HG03469 (cell line): ENCODE measurements at regions not wholly inside any gene's neighbourhood (a gene's known extent, or its start where the extent isn't known, plus 50 kb on each side); places are given as distances from the start of the nearest gene placed in this dataset.
"Not testable (repeated sequence)": the region's sequence is repeated elsewhere in the genome, so short reads cannot be mapped to it uniquely, and the experiment has no call there.

Experiments
- ATAC-seq: cut with Tn5 transposase; IDR thresholded peaks from one replicate; pipeline ENCODE4 v1.9.1; 2021; ENCODE audit warnings: mild to moderate bottlenecking, moderate library complexity, moderate number of reproducible peaks; ENCODE audit not compliant: unreplicated experiment

DNA sequence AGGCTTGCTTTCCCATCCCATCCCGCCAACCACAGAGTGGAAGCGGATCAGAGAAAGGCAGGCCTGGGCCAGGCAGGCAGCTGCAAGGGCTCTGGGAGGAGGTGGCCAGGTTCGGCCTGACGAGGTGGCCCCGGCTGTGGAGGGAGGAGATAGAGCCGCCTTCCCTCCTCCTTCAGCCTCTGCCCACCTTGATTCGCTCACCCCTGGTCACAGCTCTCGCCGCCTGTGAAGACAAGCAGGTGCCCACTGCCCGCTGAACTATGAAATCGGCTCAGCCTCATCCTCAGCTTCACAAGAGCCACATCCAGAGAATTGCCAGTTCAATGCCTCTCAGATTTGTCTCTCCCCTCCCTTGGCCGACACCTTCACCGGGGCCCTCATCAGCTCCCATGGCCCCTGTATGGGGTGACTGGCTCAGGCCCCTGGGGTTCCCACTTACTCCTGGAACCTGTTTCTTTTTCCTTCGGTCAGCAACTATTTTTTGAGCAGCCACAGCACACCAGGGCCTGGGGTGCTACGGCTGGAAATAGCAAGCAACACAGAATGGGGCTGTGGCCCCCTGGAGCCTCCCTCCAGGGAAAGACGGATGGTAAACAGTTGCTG is 80.0 kb upstream of the CHST15 start:
- ATAC-seq: no peak

DNA sequence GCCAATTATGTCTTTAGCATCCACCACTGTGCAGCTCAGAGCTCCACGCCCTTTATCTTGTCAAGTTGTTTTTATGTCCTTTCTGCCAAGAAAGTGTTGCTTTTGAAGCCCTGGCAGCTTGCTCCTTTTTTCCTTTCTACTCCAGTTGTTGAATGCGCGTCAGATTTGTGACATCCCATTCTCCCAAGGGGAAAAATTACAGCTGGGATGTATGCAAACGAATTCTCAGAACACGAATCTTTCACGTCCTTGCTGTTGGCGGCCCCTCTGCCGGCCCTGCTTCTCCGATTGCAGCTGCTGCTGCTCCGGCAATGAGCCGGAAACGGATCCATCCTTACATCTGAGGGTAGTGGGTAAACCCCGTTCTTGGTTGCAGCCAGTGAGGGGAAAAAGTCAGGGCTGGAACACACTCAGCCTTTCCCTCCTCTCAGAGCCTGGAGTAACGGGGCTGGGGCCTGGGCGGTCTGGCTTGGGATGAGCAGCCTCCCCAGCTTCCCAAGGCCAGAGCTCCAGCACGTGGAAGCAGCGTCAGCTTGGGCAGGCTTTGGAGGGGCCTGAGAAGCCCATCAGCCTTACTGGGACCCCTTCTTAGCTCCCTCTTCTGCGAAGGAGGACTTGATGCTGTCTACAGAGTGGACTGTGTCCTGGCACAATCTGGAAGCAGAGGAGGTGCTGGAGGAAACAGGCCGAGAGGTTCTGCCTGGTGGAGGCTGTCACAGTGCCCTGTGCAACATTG is 79.0 kb upstream of the CHST15 start:
- ATAC-seq: no peak

DNA sequence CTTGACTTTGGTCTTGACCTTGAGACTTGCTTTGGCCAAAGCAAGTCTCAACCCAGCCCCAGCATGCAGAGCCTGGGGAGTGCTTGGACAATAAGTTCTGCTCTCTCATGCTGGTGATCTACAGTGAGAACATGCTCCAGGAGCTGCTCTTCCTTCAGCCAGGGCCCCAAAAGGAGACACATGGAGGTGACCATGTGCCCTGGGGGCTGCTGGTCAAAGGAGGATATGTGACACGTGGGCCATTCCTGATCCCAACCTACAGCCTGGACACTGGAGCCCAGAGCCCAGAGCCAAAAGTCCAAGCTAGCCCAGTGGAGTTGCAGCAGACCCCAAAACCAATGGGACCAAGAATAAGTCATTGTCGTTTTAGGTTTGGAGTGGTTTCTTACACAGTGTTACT is 78.2 kb upstream of the CHST15 start:
- no peak for ATAC-seq

DNA sequence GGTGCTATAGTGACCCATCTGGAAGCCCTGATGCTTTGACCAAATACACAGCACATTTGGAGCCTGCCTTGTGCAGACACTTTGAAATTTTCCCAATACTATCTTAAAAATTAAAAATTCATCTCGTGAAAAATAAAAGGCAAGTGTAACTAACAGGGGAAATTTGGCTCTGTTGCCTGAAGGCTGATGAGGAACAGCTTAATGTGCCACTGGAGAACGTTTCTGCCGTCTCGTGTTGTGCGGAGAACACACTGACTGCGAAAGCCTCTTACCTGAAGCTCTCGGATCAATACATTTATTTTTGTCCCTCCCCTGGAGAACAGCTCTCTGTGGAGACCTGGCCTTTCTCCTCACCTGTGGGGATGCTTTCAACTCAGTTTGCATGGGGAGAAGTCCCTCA is 77.2 kb upstream of the CHST15 start:
- no peak for ATAC-seq

DNA sequence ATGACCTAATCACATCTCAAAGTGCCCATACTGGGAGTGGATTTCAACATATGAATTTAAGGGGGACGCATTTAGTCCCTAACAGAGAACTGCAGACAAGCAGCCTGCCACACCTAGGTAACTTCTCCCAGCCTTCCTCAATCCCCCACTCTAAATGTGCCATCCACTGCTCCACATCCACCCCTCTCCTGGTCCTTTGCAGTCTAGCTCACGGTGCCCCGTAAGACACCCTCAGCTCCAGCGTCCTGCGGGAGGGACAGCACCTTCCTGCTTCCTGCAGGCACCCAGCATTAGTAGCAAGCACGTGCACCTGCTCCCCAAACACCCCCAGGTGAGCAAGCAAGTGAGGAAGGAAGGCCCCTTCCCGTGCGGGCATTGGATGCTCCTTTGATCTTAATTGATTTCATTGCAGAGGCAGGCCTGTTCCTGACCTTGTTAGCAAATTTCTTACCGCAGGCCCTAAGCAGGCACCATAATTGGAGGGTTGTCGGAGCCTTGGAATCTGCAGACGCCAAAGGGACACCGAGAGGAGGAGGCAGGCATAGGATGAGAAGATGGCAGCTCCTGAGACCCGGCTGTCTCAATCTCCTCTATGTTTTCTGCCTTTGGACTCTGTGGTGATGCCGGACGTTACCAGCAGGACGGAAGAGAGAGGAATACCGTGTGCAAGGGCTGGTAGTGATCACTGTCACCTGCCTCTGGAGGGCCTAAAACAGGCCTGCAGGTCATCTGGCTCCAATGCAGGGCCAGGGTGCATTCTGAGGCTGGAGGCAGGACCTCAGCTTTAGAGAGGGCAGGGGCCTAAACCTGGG is 75.8 kb upstream of the CHST15 start:
- ATAC-seq: no peak

DNA sequence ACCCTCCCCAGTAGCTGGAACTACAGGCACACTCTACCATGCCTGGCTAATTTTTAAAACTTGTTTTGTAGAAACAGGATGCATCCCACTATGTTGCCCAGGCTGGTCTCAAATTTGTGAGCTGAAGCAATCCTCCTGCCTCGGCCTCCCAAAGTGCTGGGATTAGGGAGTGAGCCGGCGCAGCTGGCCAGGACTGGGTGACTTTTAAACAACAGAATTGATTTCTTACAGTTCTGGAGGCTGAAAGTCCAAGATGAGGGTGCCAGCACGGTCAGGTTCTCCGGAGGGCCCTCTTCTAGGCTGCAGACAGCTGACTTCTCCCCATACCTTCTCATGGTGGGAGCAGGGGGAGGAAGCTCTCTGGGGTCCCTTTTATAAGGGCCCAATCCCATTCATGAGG is 75.2 kb upstream of the CHST15 start:
- no peak for ATAC-seq

DNA sequence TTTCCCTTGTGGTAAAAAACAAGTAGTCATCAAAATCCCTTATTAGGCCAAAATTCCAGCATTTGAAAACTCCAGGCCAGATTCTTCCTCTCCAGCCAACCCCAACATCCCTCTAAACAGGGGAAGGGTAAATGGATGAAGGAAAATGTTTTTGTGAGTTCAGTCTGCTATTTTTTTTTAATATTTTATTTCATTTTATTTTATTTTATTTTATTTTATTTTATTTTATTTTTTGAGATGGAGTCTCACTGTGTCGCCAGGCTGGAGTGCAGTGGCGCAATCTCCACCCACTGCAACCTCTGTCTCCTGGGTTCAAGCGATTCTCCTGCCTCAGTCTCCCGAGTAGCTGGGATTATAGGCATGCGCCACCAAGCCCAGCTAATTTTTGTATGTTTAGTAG is 74.5 kb upstream of the CHST15 start:
- ATAC-seq: not testable (repeated sequence)

DNA sequence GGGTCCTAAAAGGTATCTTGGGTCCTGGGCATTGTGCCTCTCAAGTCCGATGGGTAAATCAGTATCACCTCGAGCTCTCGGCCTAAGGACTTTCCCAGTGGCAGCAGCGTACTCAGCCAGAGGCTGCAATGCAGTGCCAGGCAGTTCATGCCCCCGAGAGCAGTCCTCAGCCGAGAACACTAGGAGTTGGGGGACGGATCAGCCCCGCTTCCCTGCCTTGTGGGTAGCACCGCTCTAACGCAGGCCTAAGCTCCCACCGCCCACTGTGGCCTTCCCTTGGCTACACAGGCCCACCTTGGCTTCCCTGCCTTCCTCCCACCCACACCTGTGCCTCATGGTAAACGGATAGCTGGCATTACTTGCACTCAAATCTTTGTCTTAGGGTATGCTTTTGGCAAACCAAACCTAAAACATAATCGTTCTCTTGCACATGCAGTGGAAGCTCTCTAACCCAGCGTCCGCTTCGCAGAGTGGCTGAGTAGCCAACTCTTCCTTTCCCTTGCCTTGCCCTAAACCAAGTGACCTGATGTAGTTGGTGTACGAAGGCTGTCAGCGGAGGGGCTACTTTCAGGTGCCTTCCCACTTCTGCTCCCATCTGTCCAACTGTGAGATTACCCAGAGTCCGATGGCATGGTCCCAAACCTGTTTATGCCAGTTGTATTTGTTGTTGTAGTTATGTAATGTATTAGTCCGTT is 73.2 kb upstream of the CHST15 start:
- ATAC-seq: no peak

DNA sequence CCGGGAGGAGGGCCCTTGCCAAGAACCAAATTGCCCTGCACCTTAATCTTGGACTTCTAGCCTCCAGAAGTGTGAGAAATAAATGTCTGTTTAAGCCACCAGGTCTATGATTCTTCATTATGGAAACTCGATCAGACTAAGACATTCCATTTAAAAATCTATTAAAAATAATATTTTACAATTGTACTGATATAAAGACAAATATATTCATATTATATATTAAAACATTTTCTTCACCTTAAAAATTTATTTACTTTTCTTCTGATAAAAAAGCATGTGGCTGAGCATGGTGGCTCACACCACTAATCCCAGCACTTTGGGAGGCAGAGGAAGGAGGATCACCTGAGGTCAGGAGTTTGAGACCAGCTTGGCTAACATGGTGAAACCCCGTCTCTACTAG is 72.4 kb upstream of the CHST15 start:
- ATAC-seq: no peak

DNA sequence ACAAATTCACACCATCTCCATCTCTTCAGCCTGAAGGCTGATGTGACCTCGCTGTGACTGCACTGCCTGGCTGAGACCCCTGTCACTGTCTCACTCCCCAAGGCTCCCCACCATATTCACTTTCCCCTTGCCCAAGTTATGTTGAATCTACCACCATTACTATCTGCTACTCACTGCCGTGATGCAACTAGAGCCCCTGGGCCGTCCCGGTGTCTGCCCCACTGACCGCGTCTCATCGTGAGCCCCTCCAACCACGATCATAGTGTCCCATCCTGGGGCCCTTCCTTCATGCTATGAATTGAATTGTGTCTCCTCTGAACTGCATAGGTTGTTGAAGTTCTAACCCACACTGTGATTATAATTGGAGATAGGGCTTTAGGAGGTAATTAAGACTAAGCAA is 71.9 kb upstream of the CHST15 start:
- ATAC-seq: no peak

DNA sequence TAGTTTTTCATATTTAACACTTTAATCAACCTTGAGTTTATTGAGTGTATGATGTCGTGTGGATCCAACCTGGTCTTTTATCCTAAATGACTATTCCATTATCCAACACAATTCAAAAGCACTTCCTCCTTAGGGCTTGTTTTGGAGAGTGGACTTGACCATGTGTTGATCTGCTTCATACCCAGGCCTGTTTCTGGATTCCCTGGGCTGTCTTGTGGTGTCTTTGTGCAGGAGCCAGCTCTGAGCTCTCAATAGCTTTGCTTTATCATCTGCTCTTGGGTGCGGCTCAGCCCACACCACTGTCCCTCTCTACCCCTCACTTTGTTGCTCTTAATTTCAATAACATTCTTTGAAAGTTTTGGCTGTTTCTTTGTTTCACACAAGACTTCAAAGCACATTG is 70.9 kb upstream of the CHST15 start:
- ATAC-seq: no peak

DNA sequence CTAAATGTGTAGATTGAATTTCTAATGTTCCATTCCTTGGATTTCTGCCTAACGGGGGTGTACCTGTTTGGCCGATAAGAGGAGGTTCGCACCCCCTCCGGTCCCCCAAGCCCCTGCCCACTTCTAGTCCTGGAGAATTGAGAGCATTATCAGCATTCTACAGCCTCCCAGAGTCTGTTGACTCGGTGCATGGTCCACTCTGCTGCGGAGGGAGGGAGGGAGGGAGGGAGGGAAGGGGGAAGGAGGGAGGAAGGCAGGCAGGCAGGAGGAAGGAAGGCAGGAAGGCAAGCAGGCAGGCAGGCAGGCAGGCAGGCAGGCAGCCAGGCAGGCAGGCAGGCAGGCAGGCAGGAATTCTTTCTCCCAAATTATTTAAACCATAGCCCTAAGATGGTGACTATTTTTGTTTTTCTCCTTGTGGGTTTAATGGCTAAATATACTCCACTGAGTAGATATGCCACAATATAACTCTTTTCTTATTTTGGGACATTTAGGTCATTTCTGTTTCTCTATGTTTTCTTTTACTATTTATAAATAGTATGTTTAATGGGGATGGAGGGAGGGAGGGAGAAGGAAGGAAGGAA is 69.5 kb upstream of the CHST15 start:
- ATAC-seq: no peak

DNA sequence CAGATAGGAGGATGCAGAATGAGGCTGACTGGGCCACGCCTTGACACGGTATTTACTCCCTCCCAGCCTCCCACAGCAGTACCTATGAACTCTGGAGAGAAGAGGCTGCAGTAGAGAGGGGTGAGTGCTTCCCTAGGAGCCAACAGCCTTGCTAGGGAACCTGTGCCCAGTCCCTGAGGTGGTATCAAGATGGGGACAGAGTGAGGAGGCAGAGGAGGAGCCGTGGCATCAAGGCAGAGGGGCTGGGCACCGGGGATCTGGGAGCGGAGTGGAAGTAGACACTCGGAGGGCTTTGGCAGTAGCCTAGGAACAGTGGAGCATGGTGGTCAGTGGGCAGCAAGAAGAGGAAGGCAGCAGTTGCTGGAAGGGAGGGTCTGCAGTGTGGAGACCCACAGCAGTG is 68.7 kb upstream of the CHST15 start:
- no peak for ATAC-seq

DNA sequence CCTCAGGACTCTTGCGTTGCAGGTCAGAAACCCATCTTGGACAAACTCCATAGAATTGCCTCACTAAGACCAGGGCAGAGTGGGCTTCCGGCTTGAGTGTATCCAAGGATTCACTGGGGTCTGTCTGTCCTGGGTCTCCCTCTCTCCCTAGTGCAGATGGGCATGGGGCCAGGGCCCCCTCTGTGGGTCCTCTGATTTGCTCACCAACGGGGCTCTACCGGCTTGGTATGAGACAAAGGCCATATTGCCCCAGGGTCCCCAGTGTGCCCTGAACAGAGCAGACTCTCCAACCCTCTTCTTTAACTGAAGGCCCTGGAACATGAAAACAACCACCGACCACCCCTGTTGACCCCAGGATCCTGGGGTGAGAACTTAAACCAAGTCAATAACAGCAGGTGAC is 68.2 kb upstream of the CHST15 start:
- no peak for ATAC-seq

DNA sequence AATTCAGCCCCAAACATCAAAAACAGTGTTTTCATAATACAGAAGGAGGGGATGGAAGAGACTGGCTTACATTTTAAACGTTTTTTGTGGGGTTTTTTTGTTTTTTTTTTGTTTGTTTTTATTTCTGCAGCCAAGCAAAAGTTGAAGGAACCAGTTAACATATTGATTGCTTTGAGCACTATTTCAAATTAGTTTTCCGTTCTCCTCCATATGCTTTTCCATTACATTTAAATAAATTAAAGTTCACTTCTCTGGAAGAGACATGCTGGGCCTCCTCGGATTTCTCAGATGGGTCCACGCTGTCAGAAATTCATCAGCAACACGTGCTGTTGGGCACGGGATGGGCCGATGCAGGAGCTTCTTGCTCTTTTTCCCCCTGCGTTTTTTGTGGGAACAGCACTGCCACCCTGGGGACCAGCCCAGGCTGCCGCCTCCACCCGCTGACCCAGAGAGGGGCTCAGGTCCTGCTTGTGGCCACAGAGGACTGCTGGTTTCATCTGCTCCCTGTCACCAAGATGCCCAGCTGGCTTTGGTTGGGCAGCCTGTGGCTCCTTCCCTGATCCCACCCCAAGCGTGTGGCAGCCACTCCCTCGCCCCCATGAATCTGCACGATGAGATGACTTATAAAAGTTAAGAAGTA is 67.7 kb upstream of the CHST15 start:
- no peak for ATAC-seq

DNA sequence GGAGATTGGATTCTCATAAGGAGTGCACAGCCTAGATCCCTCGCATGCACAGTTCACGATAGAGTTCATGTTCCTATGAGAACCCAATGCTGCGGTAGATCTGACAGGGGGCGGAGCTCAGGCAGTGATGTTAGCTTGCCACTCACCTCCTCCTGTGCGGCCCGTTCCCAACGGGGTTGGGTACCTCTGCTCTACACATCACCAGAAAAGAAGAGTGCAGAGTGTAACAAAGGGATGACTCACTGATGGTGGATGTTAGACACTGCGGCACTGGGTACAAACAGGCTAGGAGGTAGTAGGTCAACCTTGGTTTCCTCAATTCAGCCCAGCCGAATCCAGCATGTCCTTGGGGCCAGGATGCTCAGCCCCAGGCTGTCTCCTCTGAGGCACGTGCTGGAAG is 66.8 kb upstream of the CHST15 start:
- no peak for ATAC-seq

DNA sequence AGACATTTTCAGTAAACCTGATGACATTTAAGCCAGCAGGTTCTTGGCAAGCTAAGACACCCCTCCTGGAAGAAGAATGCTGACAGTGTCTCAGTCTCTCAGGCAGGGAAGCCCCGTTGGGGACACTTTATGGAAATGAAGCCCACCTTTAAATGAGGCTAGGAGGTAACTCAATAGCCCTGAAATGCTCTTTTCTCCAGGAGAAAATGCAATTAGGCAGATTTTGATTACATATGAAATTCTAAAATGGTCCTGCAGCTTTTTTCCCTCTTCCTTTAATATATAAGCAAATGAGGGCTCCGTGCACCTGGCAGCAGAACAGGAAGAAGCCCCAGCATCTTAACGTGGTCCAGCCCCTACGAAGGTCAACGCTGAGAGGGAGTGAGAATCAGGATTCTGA is 65.8 kb upstream of the CHST15 start:
- ATAC-seq: no peak

DNA sequence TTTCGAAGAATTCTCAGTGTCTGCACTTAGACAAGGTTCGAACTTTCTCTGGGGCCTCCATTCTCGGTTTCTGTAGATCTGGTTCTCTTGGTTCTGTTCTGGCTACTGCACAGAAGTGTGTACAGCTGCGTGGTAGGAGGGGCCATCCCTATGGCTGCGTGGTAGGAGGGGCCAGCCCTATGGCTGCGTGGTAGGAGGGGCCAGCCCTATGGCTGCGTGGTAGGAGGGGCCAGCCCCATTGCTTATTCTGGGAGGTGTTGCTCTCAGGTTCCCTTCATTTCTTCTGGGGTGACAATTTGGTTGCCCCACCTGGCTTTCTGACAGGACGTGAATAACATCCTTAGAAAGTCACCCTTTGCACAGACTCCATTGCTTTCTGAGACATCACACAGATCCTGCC is 65.2 kb upstream of the CHST15 start:
- ATAC-seq: no peak

DNA sequence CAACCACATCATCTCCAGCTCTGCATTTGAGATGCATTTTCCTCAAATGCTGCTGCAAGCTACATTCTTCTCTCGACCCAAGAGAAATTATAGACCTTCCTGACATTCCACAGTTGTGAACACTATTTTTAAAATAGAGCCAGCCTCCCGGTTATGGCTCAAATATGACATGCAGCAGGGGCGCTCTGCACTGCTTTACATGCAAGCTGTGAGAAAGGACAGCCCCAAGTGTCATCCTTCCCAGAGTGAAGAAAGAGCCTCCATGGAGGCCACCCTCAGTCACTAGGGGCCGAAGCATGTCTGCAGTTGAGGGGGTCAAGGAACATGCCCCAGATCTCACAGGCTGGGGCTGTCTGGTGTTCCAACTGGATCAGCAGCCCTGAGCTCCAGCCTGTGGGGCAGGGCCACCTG is 63.9 kb upstream of the CHST15 start:
- ATAC-seq: no peak

DNA sequence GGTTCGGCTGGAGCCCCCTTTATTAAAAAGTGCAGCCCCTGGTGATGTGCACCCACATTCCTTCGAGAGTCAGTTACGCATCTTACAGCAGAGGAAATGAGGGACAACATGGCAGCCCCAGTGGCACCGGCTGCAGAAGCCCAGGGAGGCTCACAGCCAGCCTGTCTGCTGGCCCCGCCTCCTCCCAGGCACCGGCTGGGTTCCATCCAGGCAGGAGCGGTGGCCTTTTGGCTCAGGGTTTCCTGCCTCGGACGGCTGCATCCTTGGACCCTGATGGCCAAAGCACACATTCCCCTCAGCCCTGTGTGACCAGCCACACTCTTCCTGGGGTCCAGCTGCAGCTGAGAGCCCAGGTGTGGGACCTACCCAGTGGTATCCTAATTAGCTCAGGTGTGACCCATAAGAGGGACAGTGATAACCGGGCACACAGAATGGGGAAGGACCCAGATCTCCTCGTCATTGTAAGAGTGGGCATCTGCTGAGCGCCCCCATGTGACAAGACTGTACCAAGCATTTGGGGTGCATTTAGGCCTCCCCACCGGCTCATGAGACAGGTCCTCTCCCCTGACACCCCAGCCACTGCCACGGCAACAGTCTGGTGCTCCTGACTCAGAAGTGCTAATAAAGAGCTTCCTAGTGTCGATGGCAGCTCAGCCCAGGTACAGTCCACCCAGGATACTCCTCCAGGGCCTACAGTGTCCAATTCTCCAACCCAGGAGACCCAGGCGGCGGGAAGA is 63.3 kb upstream of the CHST15 start:
- no peak for ATAC-seq
